Transverse colon (tissue), 3 donors: ENCODE measurements at regions not wholly inside any gene's neighbourhood (a gene's known extent, or its start where the extent isn't known, plus 50 kb on each side); places are given as distances from the start of the nearest gene placed in this dataset.

Source experiments
- CTCF ChIP-seq, 5 experiments: fragments of 200-600 bp in 3 of 5; fragments of 450-650 bp in 2 of 5; sonication (generic) in 3 of 5; IDR thresholded peaks; 1 replicate in 2 of 5; 2 replicates in 3 of 5; pipeline ENCODE4 v1.5.1; 2016 to 2017; ENCODE audit warnings: antibody characterized with exemption in 5 of 5, inconsistent platforms in 3 of 5, mild to moderate bottlenecking in 2 of 5, moderate library complexity in 1 of 5
- POLR2A ChIP-seq: fragments of 450-650 bp; IDR thresholded peaks from one replicate; pipeline ENCODE4 v1.6.1; 2016; ENCODE audit warnings: antibody characterized with exemption, mild to moderate bottlenecking, moderate library complexity

- TF ChIP-seq CTCF (IDR thresholded peaks at IDR 0.05) (no peak), POLR2A (no peak)
Observed at GRCh38 chr6:85283436-85283835, 166.4 kb upstream of the NT5E start.
